HCT116 (cell line): ENCODE measurements at regions not wholly inside any gene's neighbourhood (a gene's known extent, or its start where the extent isn't known, plus 50 kb on each side); places are given as distances from the start of the nearest gene placed in this dataset.

Experiments
- ATAC-seq: fragments of 200-7000 bp; cut with Tn5 transposase; 2 replicates; pipeline ENCODE4 v1.9.1; 2020; ENCODE audit warnings: mild to moderate bottlenecking, moderate library complexity
- BruUV-seq: library from RNA; stranded (reverse); fragments of 400-500 nt; replicated peaks from 2 replicates; lab custom pipeline; 2021; lab: Mats Ljungman, UMichigan
- CTCF ChIA-PET: fragments of 300-600 bp; sonication (Branson Sonifier 250); formaldehyde crosslinking; loops from one replicate; lab custom pipeline; 2021; ENCODE audit warnings: antibody characterized with exemption; lab: Charles Lee
- POLR2A ChIA-PET: fragments of 300-600, 350-600 bp; sonication (Branson Sonifier 250); formaldehyde crosslinking; loops from one replicate; lab custom pipeline; 2021; ENCODE audit warnings: antibody characterized with exemption; lab: Charles Lee
- RAD21 ChIA-PET, 2 experiments: fragments of 300-600 bp; sonication (Branson Sonifier 250); formaldehyde crosslinking; loops; one replicate each; lab custom pipeline; 2023; ENCODE audit warnings: low total read pairs in 2 of 2; ENCODE audit not compliant: uncharacterized antibody in 2 of 2, unreplicated experiment in 2 of 2, low non-redundant PET in 1 of 2; lab: Charles Lee
- DNase-seq: peaks from one replicate; pipeline ENCODE4 v3.0.0-alpha.2; 2010; ENCODE audit warnings: low read depth, low spot score
- H2AFZ ChIP-seq: fragments of 200-600 bp; shearing (Covaris generic), sonication (generic); 2 replicates; pipeline ENCODE4 v1.6.1; 2017; ENCODE audit warnings: low read depth, mixed run types, mixed read lengths, antibody characterized with exemption, low read length; ENCODE audit not compliant: poor library complexity, severe bottlenecking
- H3K27ac ChIP-seq: 2 replicates; pipeline ENCODE4 v1.5.1; 2012; ENCODE audit warnings: low read depth, low read length
- H3K27me3 ChIP-seq: fragments of 200-600 bp; sonication (generic); 2 replicates; pipeline ENCODE4 v1.6.1; 2016; ENCODE audit warnings: mixed run types, low read length, mixed read lengths; ENCODE audit not compliant: insufficient read depth
- H3K36me3 ChIP-seq, 2 experiments: fragments of 200-500 bp in 1 of 2; fragments of 200-600 bp in 1 of 2; sonication (Bioruptor generic) in 1 of 2; sonication (generic) in 1 of 2; 2 replicates each; pipeline versions ENCODE4 v1.5.1 to v1.6.1; 2014 to 2016; ENCODE audit warnings: low read length in 2 of 2, inconsistent platforms in 1 of 2, mixed read lengths in 1 of 2, mixed run types in 1 of 2; ENCODE audit not compliant: insufficient read depth in 2 of 2, control insufficient read depth in 1 of 2
- H3K4me1 ChIP-seq, 2 experiments: fragments of 200-600 bp in 1 of 2; sonication (generic) in 1 of 2; 2 replicates each; pipeline versions ENCODE4 v1.5.1 to v1.6.1; 2012 to 2017; ENCODE audit warnings: low read length in 2 of 2, inconsistent platforms in 1 of 2, mild to moderate bottlenecking in 1 of 2, mixed read lengths in 1 of 2, mixed run types in 1 of 2, moderate library complexity in 1 of 2; ENCODE audit not compliant: insufficient read depth in 2 of 2, control insufficient read depth in 1 of 2
- H3K4me2 ChIP-seq: fragments of 200-600 bp; sonication (generic); 2 replicates; pipeline ENCODE4 v1.6.1; 2017; ENCODE audit warnings: mixed run types, low read length, mixed read lengths
- H3K4me3 ChIP-seq, 2 experiments: fragments of 200-600 bp in 1 of 2; sonication (generic) in 1 of 2; replicated peaks in 1 of 2; 2 replicates each; pipeline ENCODE4 v1.5.1; 2011 to 2016; ENCODE audit warnings: low read length in 2 of 2, control low read depth in 1 of 2, low read depth in 1 of 2, mild to moderate bottlenecking in 1 of 2, mixed read lengths in 1 of 2, mixed run types in 1 of 2
- H3K79me2 ChIP-seq: fragments of 200-600 bp; sonication (generic); 2 replicates; pipeline ENCODE4 v1.6.1; 2017; ENCODE audit warnings: mild to moderate bottlenecking, mixed run types, low read length, moderate library complexity, mixed read lengths; ENCODE audit not compliant: insufficient read depth
- H3K9ac ChIP-seq: fragments of 200-600 bp; sonication (generic); 2 replicates; pipeline ENCODE4 v1.6.1; 2016; ENCODE audit warnings: low read length, mixed read lengths
- H3K9me2 ChIP-seq: fragments of 200-600 bp; sonication (generic), shearing (Covaris generic); 2 replicates; pipeline ENCODE4 v1.6.1; 2017; ENCODE audit warnings: mixed run types, mild to moderate bottlenecking, moderate library complexity; ENCODE audit not compliant: insufficient read depth
- H3K9me3 ChIP-seq, 2 experiments: fragments of 200-500 bp in 1 of 2; fragments of 200-600 bp in 1 of 2; sonication (Bioruptor generic) in 1 of 2; sonication (generic) in 1 of 2; 2 replicates each; pipeline ENCODE4 v1.6.1; 2014 to 2017; ENCODE audit warnings: low read length in 2 of 2, mixed read lengths in 2 of 2, inconsistent platforms in 1 of 2, low read depth in 1 of 2, mild to moderate bottlenecking in 1 of 2, mixed run types in 1 of 2, moderate library complexity in 1 of 2; ENCODE audit not compliant: control insufficient read depth in 1 of 2, insufficient read depth in 1 of 2
- H4K20me1 ChIP-seq: fragments of 200-600 bp; sonication (generic), shearing (Covaris generic); 2 replicates; pipeline ENCODE4 v1.6.1; 2017; ENCODE audit warnings: mixed run types, mild to moderate bottlenecking, moderate library complexity; ENCODE audit not compliant: insufficient read depth
- CBX3 ChIP-seq: IDR thresholded peaks from 2 replicates; pipeline ENCODE4 v1.6.1; 2012; ENCODE audit warnings: low read depth
- EGR1 ChIP-seq: IDR thresholded peaks from 2 replicates; pipeline ENCODE4 v1.6.1; 2012; ENCODE audit warnings: low read depth
- ELF1 ChIP-seq: IDR thresholded peaks from 2 replicates; pipeline ENCODE4 v1.6.1; 2012; ENCODE audit warnings: low read depth, borderline replicate concordance
- EZH2phosphoT487 ChIP-seq: fragments of 200-600 bp; IDR thresholded peaks from 2 replicates; pipeline ENCODE4 v1.6.1; 2018; ENCODE audit warnings: antibody characterized with exemption, borderline replicate concordance
- FOSL1 ChIP-seq: IDR thresholded peaks from 2 replicates; pipeline ENCODE4 v1.6.1; 2012; ENCODE audit warnings: low read depth
- JUND ChIP-seq: IDR thresholded peaks from 2 replicates; pipeline ENCODE4 v1.6.1; 2012
- MAX ChIP-seq: IDR thresholded peaks from 2 replicates; pipeline ENCODE4 v1.6.1; 2012
- POLR2A ChIP-seq: IDR thresholded peaks from 2 replicates; pipeline ENCODE4 v1.7.0; 2011; ENCODE audit warnings: borderline replicate concordance; ENCODE audit not compliant: insufficient read depth, insufficient read length; ENCODE audit errors: extremely low read depth
- SRF ChIP-seq: IDR thresholded peaks from 2 replicates; pipeline ENCODE4 v1.6.1; 2012; ENCODE audit warnings: low read depth
- TCF7L2 ChIP-seq: IDR thresholded peaks from 2 replicates; pipeline ENCODE4 v1.7.0; 2011; ENCODE audit warnings: borderline replicate concordance, inconsistent platforms; ENCODE audit not compliant: insufficient read depth, insufficient read length; ENCODE audit errors: extremely low read depth
- YY1 ChIP-seq: IDR thresholded peaks from 2 replicates; pipeline ENCODE4 v1.6.1; 2011; ENCODE audit warnings: low read length, low read depth, moderate library complexity, mild to moderate bottlenecking; ENCODE audit not compliant: insufficient replicate concordance; ENCODE audit errors: extremely low read depth
- ZFX ChIP-seq: fragments of 450-650 bp; IDR thresholded peaks from 2 replicates; pipeline ENCODE4 v1.6.1; 2017
- intact Hi-C: fragments of 100-400 bp; cut with micrococcal nuclease; formaldehyde crosslinking; loops from 2 replicates; pipeline ENCODE4 v1.10.0; 2022

- BruUV-seq = no TSS peak
- no peaks in the 10 kb centered on the region for H3K9me2 ChIP-seq
- no peaks in the 10 kb centered on the region for H4K20me1 ChIP-seq
- ChIA-PET CTCF (no interaction called here), RAD21 (no interaction called here), POLR2A (no interaction called here)
- H3K27ac ChIP-seq = no peak overlapping the region
- TF ChIP-seq FOSL1 = no peak
- no peak for TF ChIP-seq TCF7L2
- TF ChIP-seq EGR1 = no peak
- TF ChIP-seq MAX = no peak
- no peak for TF ChIP-seq POLR2A
- TF ChIP-seq SRF = no peak
- no peak for TF ChIP-seq EZH2phosphoT487
- TF ChIP-seq JUND = no peak
- no peak for TF ChIP-seq YY1
- no peak for TF ChIP-seq CBX3
- no peaks in the 10 kb centered on the region for H3K4me1 ChIP-seq
- DNase-seq (no peak), ATAC-seq (no peak)
- no peak overlapping the region for H3K9ac ChIP-seq
- H3K79me2 ChIP-seq = no peaks in the 10 kb centered on the region
- H3K36me3 ChIP-seq = no peaks in the 10 kb centered on the region
- no peak overlapping the region for H2AFZ ChIP-seq
- no peak overlapping the region for H3K4me2 ChIP-seq
- no peaks in the 10 kb centered on the region for H3K9me3 ChIP-seq
- H3K27me3 ChIP-seq = peaks cover 71% of the 10 kb centered on the region
- H3K4me3 ChIP-seq = no peak overlapping the region
- intact Hi-C loops = no loop called here
These were observed 125.1 kb upstream of the E2F8 start for GRCh38 chr11:19365743-19366410.

- Histone ChIP-seq H3K9me2 (no peaks in the 10 kb centered on the region), H3K4me2 (no peak overlapping the region), H2AFZ (no peak overlapping the region), H4K20me1 (no peaks in the 10 kb centered on the region; the same call in 1 of the 2 replicates), H3K9ac (no peak overlapping the region), H3K9me3 (no peaks in the 10 kb centered on the region), H3K27ac (no peak overlapping the region), H3K4me1 (no peaks in the 10 kb centered on the region), H3K4me3 (no peak overlapping the region), H3K79me2 (no peaks in the 10 kb centered on the region), H3K27me3 (peaks cover 80% of the 10 kb centered on the region), H3K36me3 (no peaks in the 10 kb centered on the region)
- ChIA-PET POLR2A (no interaction called here), CTCF (no interaction called here), RAD21 (no interaction called here)
- TF ChIP-seq EGR1 (no peak), ELF1 (no peak), ZFX (no peak)
- BruUV-seq = no TSS peak
- intact Hi-C loops = no loop called here
- ATAC-seq = no peak
- DNase-seq = no peak
These were observed 118.7 kb upstream of the E2F8 start for GRCh38 chr11:19359221-19360000.
